K562 (cell line): ENCODE measurements at regions not wholly inside any gene's neighbourhood (a gene's known extent, or its start where the extent isn't known, plus 50 kb on each side); places are given as distances from the start of the nearest gene placed in this dataset.
"Not testable (repeated sequence)": the region's sequence is repeated elsewhere in the genome, so short reads cannot be mapped to it uniquely, and the experiment has no call there.

Experiments
- BRF1 ChIP-seq: IDR thresholded peaks from 3 replicates; pipeline ENCODE4 v1.6.1; 2011; ENCODE audit warnings: borderline replicate concordance, mild to moderate bottlenecking; ENCODE audit not compliant: insufficient read length; ENCODE audit errors: extremely low read depth
- CEBPG ChIP-seq, 3 experiments: fragments of 200-800 bp in 1 of 3; sonication (Bioruptor generic) in 1 of 3; sonication (generic) in 1 of 3; formaldehyde crosslinking in 1 of 3; IDR thresholded peaks in 2 of 3; conservative IDR thresholded peaks in 1 of 3; 2 replicates each; pipeline versions ENCODE4 v1.6.1 to v1.8.0; 2016 to 2022; ENCODE audit warnings: missing compliant biosample characterization in 2 of 3, missing genetic modification characterization in 2 of 3, mild to moderate bottlenecking in 1 of 3, missing genetic modification reagents in 1 of 3
- EGR1 ChIP-seq: fragments of 450-650 bp; conservative IDR thresholded peaks from 2 replicates; pipeline ENCODE4 v1.6.1; 2017; ENCODE audit warnings: mild to moderate bottlenecking
- KAT2B ChIP-seq: IDR thresholded peaks from one replicate; pipeline ENCODE4 v1.6.1; 2012; ENCODE audit warnings: low read depth, mild to moderate bottlenecking, control low read depth, inconsistent platforms, low read length, moderate library complexity
- LARP7 ChIP-seq: fragments of 450-650 bp; IDR thresholded peaks from 2 replicates; pipeline ENCODE4 v1.6.1; 2016
- SRSF1 ChIP-seq: fragments of 200-400 bp; formaldehyde crosslinking; IDR thresholded peaks from 2 replicates; pipeline ENCODE4 v1.6.1; 2017; ENCODE audit warnings: mild to moderate bottlenecking, low read depth, low read length, moderate library complexity
- ZEB2 ChIP-seq: fragments of 450-650 bp; IDR thresholded peaks from 2 replicates; pipeline ENCODE4 v1.6.1; 2016
- ZNF253 ChIP-seq: fragments of 250-450 bp; sonication (Bioruptor Pico); conservative IDR thresholded peaks from 2 replicates; pipeline ENCODE4 v1.6.1; 2021; ENCODE audit warnings: mild to moderate bottlenecking
- ZNF780A ChIP-seq: fragments of 250-450 bp; sonication (Bioruptor Pico); IDR thresholded peaks from 2 replicates; pipeline ENCODE4 v1.5.0; 2021; ENCODE audit warnings: mild to moderate bottlenecking
- TF ChIP-seq, protein P1 (sequence below): sonication (generic); formaldehyde crosslinking; IDR thresholded peaks from 2 replicates; pipeline ENCODE4 v1.8.0; 2022; ENCODE audit warnings: mild to moderate bottlenecking, low read depth, missing genetic modification reagents

DNA sequence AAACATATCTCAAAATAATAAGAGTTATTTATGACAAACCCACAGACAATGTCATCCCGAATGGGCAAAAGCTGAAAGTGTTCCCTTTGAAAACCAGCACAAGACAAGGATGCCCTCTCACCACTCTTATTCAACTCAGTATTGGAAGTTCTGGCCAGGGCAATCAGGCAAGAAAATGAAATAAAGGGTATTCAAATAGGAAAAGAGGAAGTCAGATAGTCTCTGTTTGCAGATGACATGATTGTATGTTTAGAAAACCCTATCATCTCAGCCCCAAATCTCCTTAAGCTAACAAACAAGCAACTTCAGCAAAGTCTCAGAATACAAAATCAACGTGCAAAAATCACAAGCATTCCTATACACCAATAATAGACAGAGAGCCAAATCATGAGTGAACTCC, 169.8 kb downstream of the MRPL39 start:
- TF ChIP-seq BRF1; LARP7; SRSF1; ZNF780A (CRISPR knock-in tag); CEBPG (CRISPR knock-in tag; IDR thresholded peaks at IDR 0.05); CEBPG (tag; conservative IDR thresholded peaks at IDR 0.05 in 1 of 2, IDR thresholded peaks at IDR 0.05 in 1 of 2); ZNF253 (CRISPR knock-in tag); ZEB2; EGR1; KAT2B: not testable (repeated sequence)
- TF ChIP-seq, protein P1, sequence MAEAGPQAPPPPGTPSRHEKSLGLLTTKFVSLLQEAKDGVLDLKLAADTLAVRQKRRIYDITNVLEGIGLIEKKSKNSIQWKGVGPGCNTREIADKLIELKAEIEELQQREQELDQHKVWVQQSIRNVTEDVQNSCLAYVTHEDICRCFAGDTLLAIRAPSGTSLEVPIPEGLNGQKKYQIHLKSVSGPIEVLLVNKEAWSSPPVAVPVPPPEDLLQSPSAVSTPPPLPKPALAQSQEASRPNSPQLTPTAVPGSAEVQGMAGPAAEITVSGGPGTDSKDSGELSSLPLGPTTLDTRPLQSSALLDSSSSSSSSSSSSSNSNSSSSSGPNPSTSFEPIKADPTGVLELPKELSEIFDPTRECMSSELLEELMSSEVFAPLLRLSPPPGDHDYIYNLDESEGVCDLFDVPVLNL = not testable (repeated sequence)
